ENCODE measurements at regions not wholly inside any gene's neighbourhood (a gene's known extent, or its start where the extent isn't known, plus 50 kb on each side); places are given as distances from the start of the nearest gene placed in this dataset.

- TF ChIP-seq POLR2A (IDR thresholded peaks at IDR 0.05) (no peak), CTCF (IDR thresholded peaks at IDR 0.05) (no peak)
Measured at GRCh38 chr1:228848406-228848805, 113.1 kb downstream of the RHOU start.

Data from Peyer's patch (tissue), 4 donors.